NCI-H2081 treated with DMSO at 0.1 percent for 48 hours (cell line): ENCODE measurements at regions not wholly inside any gene's neighbourhood (a gene's known extent, or its start where the extent isn't known, plus 50 kb on each side); places are given as distances from the start of the nearest gene placed in this dataset.

Experiments used
- DNase-seq: peaks from one replicate; lab custom pipeline; 2025; lab: John Stamatoyannopoulos, UW

GRCh38 chr5:58151414-58151813 lies 308.5 kb downstream of the PLK2 start:
- no peak for DNase-seq

- no peak for DNase-seq
Measured at GRCh38 chr5:58150926-58151325, 309.0 kb downstream of the PLK2 start.

GRCh38 chr5:58149746-58150145 lies 310.1 kb downstream of the PLK2 start:
- DNase-seq, result no peak

- DNase-seq, result no peak
Measured at GRCh38 chr5:58149345-58149744, 310.5 kb downstream of the PLK2 start.

- no peak for DNase-seq
Measured at GRCh38 chr5:58148254-58148775, 311.6 kb downstream of the PLK2 start.

GRCh38 chr5:58145397-58145934 lies 314.4 kb downstream of the PLK2 start:
- no peak for DNase-seq

- no peak for DNase-seq
Measured at GRCh38 chr5:58143727-58144126, 316.2 kb downstream of the PLK2 start.

GRCh38 chr5:58143181-58143580 lies 316.7 kb downstream of the PLK2 start:
- no peak for DNase-seq

GRCh38 chr5:58138791-58139190 lies 321.1 kb downstream of the PLK2 start:
- no peak for DNase-seq

- DNase-seq, result no peak
Measured at GRCh38 chr5:58136406-58136805, 323.5 kb downstream of the PLK2 start.

- DNase-seq, result no peak
Measured at GRCh38 chr5:58135571-58136335, 324.1 kb downstream of the PLK2 start.

- DNase-seq, result no peak
Measured at GRCh38 chr5:58133631-58134296, 326.1 kb downstream of the PLK2 start.

- no peak for DNase-seq
Measured at GRCh38 chr5:58133216-58133615, 326.7 kb downstream of the PLK2 start.

- DNase-seq, result peak; percentile 7
Measured at GRCh38 chr5:58127255-58128220, 332.3 kb downstream of the PLK2 start.

- DNase-seq, result no peak
Measured at GRCh38 chr5:58123501-58123900, 336.4 kb downstream of the PLK2 start.

GRCh38 chr5:58122848-58123392 lies 337.0 kb downstream of the PLK2 start:
- no peak for DNase-seq

GRCh38 chr5:58122157-58122556 lies 337.7 kb downstream of the PLK2 start:
- no peak for DNase-seq

GRCh38 chr5:58121391-58121790 lies 338.5 kb downstream of the PLK2 start:
- no peak for DNase-seq

- no peak for DNase-seq
Measured at GRCh38 chr5:58117542-58117941, 342.3 kb downstream of the PLK2 start.

GRCh38 chr5:58116346-58116745 lies 343.5 kb downstream of the PLK2 start:
- DNase-seq, result no peak

GRCh38 chr5:58115811-58116210 lies 344.1 kb downstream of the PLK2 start:
- DNase-seq, result no peak

GRCh38 chr5:58114324-58114723 lies 345.6 kb downstream of the PLK2 start:
- no peak for DNase-seq
